Skeletal muscle satellite cell (primary cell): ENCODE measurements at regions not wholly inside any gene's neighbourhood (a gene's known extent, or its start where the extent isn't known, plus 50 kb on each side); places are given as distances from the start of the nearest gene placed in this dataset.

Source experiments
- H3K27me3 ChIP-seq: 2 replicates; pipeline ENCODE4 v1.7.0; 2013; ENCODE audit warnings: low read length; ENCODE audit not compliant: control insufficient read depth, insufficient read depth
- H3K36me3 ChIP-seq: 2 replicates; pipeline ENCODE4 v1.7.0; 2013; ENCODE audit warnings: mild to moderate bottlenecking, control low read depth, low read length; ENCODE audit not compliant: insufficient read depth
- H3K4me1 ChIP-seq: 2 replicates; pipeline ENCODE4 v1.7.0; 2013; ENCODE audit warnings: low read length; ENCODE audit not compliant: control insufficient read depth, insufficient read depth
- H3K4me2 ChIP-seq: 2 replicates; pipeline ENCODE4 v1.7.0; 2013; ENCODE audit warnings: mild to moderate bottlenecking, low read length
- H3K4me3 ChIP-seq: 2 replicates; pipeline ENCODE4 v1.7.0; 2013; ENCODE audit warnings: low read length
- H3K9ac ChIP-seq: 2 replicates; pipeline ENCODE4 v1.7.0; 2013; ENCODE audit warnings: mild to moderate bottlenecking, low read depth, low read length, moderate library complexity
- H3K9me3 ChIP-seq: replicated peaks from 2 replicates; pipeline ENCODE4 v1.7.0; 2013; ENCODE audit warnings: mild to moderate bottlenecking, control low read depth, low read length

- Histone ChIP-seq H3K4me1 (no peaks in the 10 kb centered on the region), H3K36me3 (no peaks in the 10 kb centered on the region), H3K4me2 (no peak overlapping the region), H3K4me3 (no peak overlapping the region), H3K27me3 (no peaks in the 10 kb centered on the region), H3K9ac (no peak overlapping the region), H3K9me3 (no peaks in the 10 kb centered on the region)
Observed at GRCh38 chr2:12979066-12979465, 262.3 kb downstream of the TRIB2 start.

- Histone ChIP-seq H3K9me3 (no peaks in the 10 kb centered on the region), H3K4me1 (no peaks in the 10 kb centered on the region), H3K27me3 (no peaks in the 10 kb centered on the region), H3K4me3 (no peak overlapping the region), H3K36me3 (no peaks in the 10 kb centered on the region), H3K4me2 (no peak overlapping the region), H3K9ac (no peak overlapping the region)
Observed at GRCh38 chr2:12980817-12981216, 264.1 kb downstream of the TRIB2 start.

GRCh38 chr2:12982149-12982584 lies 265.4 kb downstream of the TRIB2 start:
- Histone ChIP-seq H3K9ac (no peak overlapping the region), H3K27me3 (no peaks in the 10 kb centered on the region), H3K9me3 (no peaks in the 10 kb centered on the region), H3K4me3 (no peak overlapping the region), H3K4me1 (no peaks in the 10 kb centered on the region), H3K36me3 (no peaks in the 10 kb centered on the region), H3K4me2 (no peak overlapping the region)

- Histone ChIP-seq H3K9ac (no peak overlapping the region), H3K9me3 (no peaks in the 10 kb centered on the region), H3K4me2 (no peak overlapping the region), H3K4me1 (no peaks in the 10 kb centered on the region), H3K4me3 (no peak overlapping the region), H3K36me3 (no peaks in the 10 kb centered on the region), H3K27me3 (no peaks in the 10 kb centered on the region)
Observed at GRCh38 chr2:12987246-12987645, 270.5 kb downstream of the TRIB2 start.

- H3K36me3 ChIP-seq: no peaks in the 10 kb centered on the region
- H3K9me3 ChIP-seq: no peaks in the 10 kb centered on the region
- no peak overlapping the region for H3K9ac ChIP-seq
- H3K4me1 ChIP-seq: no peaks in the 10 kb centered on the region
- H3K4me3 ChIP-seq: no peak overlapping the region
- H3K27me3 ChIP-seq: no peaks in the 10 kb centered on the region
- H3K4me2 ChIP-seq: no peak overlapping the region
Observed at GRCh38 chr2:12988279-12988678, 271.5 kb downstream of the TRIB2 start.

GRCh38 chr2:12990523-12990922 lies 273.8 kb downstream of the TRIB2 start:
- H3K36me3 ChIP-seq: no peaks in the 10 kb centered on the region
- H3K4me2 ChIP-seq: no peak overlapping the region
- H3K9ac ChIP-seq: no peak overlapping the region
- H3K4me3 ChIP-seq: no peak overlapping the region
- no peaks in the 10 kb centered on the region for H3K27me3 ChIP-seq
- no peaks in the 10 kb centered on the region for H3K4me1 ChIP-seq
- H3K9me3 ChIP-seq: no peaks in the 10 kb centered on the region

- Histone ChIP-seq H3K4me2 (no peak overlapping the region), H3K9me3 (no peaks in the 10 kb centered on the region), H3K36me3 (no peaks in the 10 kb centered on the region), H3K4me1 (peaks cover 2% of the 10 kb centered on the region), H3K27me3 (no peaks in the 10 kb centered on the region), H3K9ac (no peak overlapping the region), H3K4me3 (no peak overlapping the region)
Observed at GRCh38 chr2:12998685-12999084, 281.9 kb downstream of the TRIB2 start.

- H3K9me3 ChIP-seq: no peaks in the 10 kb centered on the region
- H3K4me1 ChIP-seq: peaks cover 2% of the 10 kb centered on the region
- H3K27me3 ChIP-seq: no peaks in the 10 kb centered on the region
- no peak overlapping the region for H3K9ac ChIP-seq
- no peak overlapping the region for H3K4me2 ChIP-seq
- H3K36me3 ChIP-seq: no peaks in the 10 kb centered on the region
- H3K4me3 ChIP-seq: no peak overlapping the region
Observed at GRCh38 chr2:13000664-13001363, 284.1 kb downstream of the TRIB2 start.

GRCh38 chr2:13001408-13001807 lies 284.7 kb downstream of the TRIB2 start:
- Histone ChIP-seq H3K27me3 (no peaks in the 10 kb centered on the region), H3K36me3 (no peaks in the 10 kb centered on the region), H3K4me1 (peaks cover 2% of the 10 kb centered on the region), H3K4me3 (no peak overlapping the region), H3K9ac (no peak overlapping the region), H3K9me3 (no peaks in the 10 kb centered on the region), H3K4me2 (no peak overlapping the region)

- Histone ChIP-seq H3K4me1 (peaks cover 2% of the 10 kb centered on the region), H3K4me3 (no peak overlapping the region), H3K36me3 (no peaks in the 10 kb centered on the region)
Observed at GRCh38 chr2:13002536-13003331, 286.0 kb downstream of the TRIB2 start.

GRCh38 chr2:13003500-13003899 lies 286.8 kb downstream of the TRIB2 start:
- H3K4me3 ChIP-seq: no peak overlapping the region
- no peak overlapping the region for H3K9ac ChIP-seq

More at GRCh38 chr2:13002536-13003331, 286.0 kb downstream of the TRIB2 start:
- H3K4me2 ChIP-seq: no peak overlapping the region
- no peaks in the 10 kb centered on the region for H3K9me3 ChIP-seq
- H3K9ac ChIP-seq: no peak overlapping the region
- H3K27me3 ChIP-seq: no peaks in the 10 kb centered on the region

GRCh38 chr2:13005048-13005447 lies 288.3 kb downstream of the TRIB2 start:
- Histone ChIP-seq H3K4me1 (peaks cover 2% of the 10 kb centered on the region), H3K9ac (no peak overlapping the region), H3K36me3 (no peaks in the 10 kb centered on the region), H3K4me3 (no peak overlapping the region), H3K4me2 (no peak overlapping the region), H3K9me3 (no peaks in the 10 kb centered on the region), H3K27me3 (no peaks in the 10 kb centered on the region)

More at GRCh38 chr2:13003500-13003899, 286.8 kb downstream of the TRIB2 start:
- no peaks in the 10 kb centered on the region for H3K36me3 ChIP-seq
- no peaks in the 10 kb centered on the region for H3K9me3 ChIP-seq
- H3K4me2 ChIP-seq: no peak overlapping the region
- peaks cover 2% of the 10 kb centered on the region for H3K4me1 ChIP-seq
- no peaks in the 10 kb centered on the region for H3K27me3 ChIP-seq
